Endothelial cell of umbilical vein (primary cell): ENCODE measurements at regions not wholly inside any gene's neighbourhood (a gene's known extent, or its start where the extent isn't known, plus 50 kb on each side); places are given as distances from the start of the nearest gene placed in this dataset.

Source experiments
- BruUV-seq: library from RNA; stranded (reverse); fragments of 400-500 nt; replicated peaks from 2 replicates; lab custom pipeline; 2021; lab: Mats Ljungman, UMichigan
- CTCF ChIA-PET: fragments of 300-600, 350-600 bp; sonication (Branson Sonifier 250); formaldehyde crosslinking; loops from one replicate; lab custom pipeline; 2021; ENCODE audit warnings: antibody characterized with exemption, inconsistent platforms; lab: Charles Lee
- POLR2A ChIA-PET: fragments of 300-600, 350-600 bp; sonication (Branson Sonifier 250); formaldehyde crosslinking; loops from one replicate; lab custom pipeline; 2021; ENCODE audit warnings: antibody characterized with exemption, inconsistent platforms; lab: Charles Lee
- DNase-seq: peaks from one replicate; pipeline ENCODE4 v3.0.0-alpha.2; 2011; ENCODE audit warnings: low read depth, low spot score
- FAIRE-seq: peaks from 2 replicates; lab custom pipeline; 2011; peaks lifted over from hg19 to GRCh38; lab: Jason Lieb, UNC
- H2AFZ ChIP-seq: 2 replicates; pipeline ENCODE4 v1.6.0; 2012; ENCODE audit warnings: low read depth, low read length, control low read depth, inconsistent platforms
- H3K27ac ChIP-seq: 2 replicates; pipeline ENCODE4 v1.5.1; 2011; ENCODE audit warnings: low read depth, mild to moderate bottlenecking, control low read depth, low read length, moderate library complexity; ENCODE audit not compliant: insufficient read depth
- H3K27me3 ChIP-seq, 2 experiments: 2 replicates each; pipeline versions ENCODE4 v1.6.0 to v1.6.1; 2011; ENCODE audit warnings: low read length in 2 of 2, mixed read lengths in 1 of 2; ENCODE audit not compliant: control insufficient read depth in 2 of 2, insufficient read depth in 2 of 2
- H3K36me3 ChIP-seq, 2 experiments: 2 replicates in 1 of 2; 3 replicates in 1 of 2; pipeline ENCODE4 v1.5.1; 2011; ENCODE audit warnings: low read length in 2 of 2, mild to moderate bottlenecking in 1 of 2, moderate library complexity in 1 of 2; ENCODE audit not compliant: control insufficient read depth in 2 of 2, insufficient read depth in 2 of 2; ENCODE audit errors: extremely low read depth in 1 of 2
- H3K4me1 ChIP-seq: 3 replicates; pipeline ENCODE4 v1.5.1; 2011; ENCODE audit warnings: mild to moderate bottlenecking, low read length; ENCODE audit not compliant: control insufficient read depth, insufficient read depth; ENCODE audit errors: extremely low read depth
- H3K4me2 ChIP-seq: 2 replicates; pipeline ENCODE4 v1.6.1; 2011; ENCODE audit warnings: low read length, control low read depth, mixed read lengths; ENCODE audit not compliant: insufficient read depth
- H3K4me3 ChIP-seq, 3 experiments: fragments of 200-600 bp in 1 of 3; sonication (generic), shearing (Covaris generic) in 1 of 3; replicated peaks in 1 of 3; 2 replicates each; pipeline ENCODE4 v1.5.1; 2011 to 2016; ENCODE audit warnings: control low read depth in 3 of 3, low read length in 3 of 3, mild to moderate bottlenecking in 2 of 3, inconsistent platforms in 1 of 3, low read depth in 1 of 3, moderate library complexity in 1 of 3; ENCODE audit not compliant: insufficient read depth in 1 of 3
- H3K79me2 ChIP-seq: 2 replicates; pipeline ENCODE4 v1.6.0; 2012; ENCODE audit warnings: low read length, inconsistent platforms; ENCODE audit not compliant: control insufficient read depth, insufficient read depth
- H3K9ac ChIP-seq: replicated peaks from 2 replicates; pipeline ENCODE3; 2011; ENCODE audit warnings: low read length, control low read depth; ENCODE audit not compliant: insufficient read depth; ENCODE audit errors: extremely low read depth
- H3K9me1 ChIP-seq: replicated peaks from 3 replicates; pipeline ENCODE4 v1.6.0; 2011; ENCODE audit warnings: mild to moderate bottlenecking, low read length; ENCODE audit not compliant: control insufficient read depth, insufficient read depth; ENCODE audit errors: extremely low read depth
- H3K9me3 ChIP-seq: replicated peaks from 2 replicates; pipeline ENCODE4 v1.5.1; 2012; ENCODE audit warnings: low read length, inconsistent platforms; ENCODE audit not compliant: control insufficient read depth, insufficient read depth
- H4K20me1 ChIP-seq: replicated peaks from 2 replicates; pipeline ENCODE3; 2011; ENCODE audit warnings: mild to moderate bottlenecking, low read length; ENCODE audit not compliant: control insufficient read depth, insufficient read depth; ENCODE audit errors: extremely low read depth
- CTCF ChIP-seq, 2 donors: IDR thresholded peaks; 1 replicate in 1 of 2; 2 replicates in 1 of 2; pipeline ENCODE4 v1.5.1; 2011; ENCODE audit warnings: low read length in 2 of 2, mild to moderate bottlenecking in 2 of 2, moderate library complexity in 2 of 2, control low read depth in 1 of 2, inconsistent platforms in 1 of 2, low read depth in 1 of 2; ENCODE audit not compliant: insufficient read depth in 1 of 2; ENCODE audit errors: extremely low read depth in 1 of 2
- EZH2 ChIP-seq: IDR thresholded peaks from 2 replicates; pipeline ENCODE4 v1.6.1; 2012; ENCODE audit warnings: borderline replicate concordance, low read depth, mild to moderate bottlenecking, moderate library complexity, low read length, inconsistent platforms; ENCODE audit not compliant: severe bottlenecking
- FOS ChIP-seq: IDR thresholded peaks from 2 replicates; pipeline ENCODE4 v1.6.1; 2011; ENCODE audit warnings: mild to moderate bottlenecking, low read length, moderate library complexity, borderline replicate concordance; ENCODE audit not compliant: insufficient read depth
- GATA2 ChIP-seq: IDR thresholded peaks from 2 replicates; pipeline ENCODE4 v1.7.0; 2011; ENCODE audit warnings: low read depth, mild to moderate bottlenecking, moderate library complexity, mixed read lengths, low read length; ENCODE audit not compliant: insufficient read length, insufficient read depth
- JUN ChIP-seq: IDR thresholded peaks from 2 replicates; pipeline ENCODE4 v1.6.1; 2011; ENCODE audit warnings: borderline replicate concordance, low read depth; ENCODE audit not compliant: insufficient read length, insufficient read depth
- MYC ChIP-seq: IDR thresholded peaks from one replicate; pipeline ENCODE4 v1.6.1; 2011; ENCODE audit warnings: mild to moderate bottlenecking, low read depth, low read length
- POLR2A ChIP-seq: IDR thresholded peaks from 2 replicates; pipeline ENCODE4 v1.6.1; 2012; ENCODE audit warnings: low read depth, mild to moderate bottlenecking, control low read depth, low read length
- POLR2AphosphoS5 ChIP-seq: IDR thresholded peaks from 2 replicates; pipeline ENCODE4 v1.6.1; 2012; ENCODE audit warnings: low read depth, mild to moderate bottlenecking, control low read depth, low read length, moderate library complexity; ENCODE audit not compliant: insufficient read depth
- dilution Hi-C: fragments of 300-500 bp; cut with MboI; formaldehyde crosslinking; loops from one replicate; pipeline ENCODE4 v1.15.0; 2019; ENCODE audit warnings: low sequenced_read_pairs; ENCODE audit not compliant: extremely low pct_ligation_motif_present
- intact Hi-C: fragments of 100-400 bp; cut with micrococcal nuclease; formaldehyde crosslinking; loops from one replicate; pipeline ENCODE4 v1.10.0; 2022
- TF ChIP-seq, protein P1 (sequence below): IDR thresholded peaks from 2 replicates; pipeline ENCODE4 v1.6.1; 2011; ENCODE audit not compliant: insufficient read depth, insufficient read length

GRCh38 chr9:6089300-6089699, 73.9 kb upstream of the RANBP6 start:
- no peaks in the 10 kb centered on the region for H3K9me1 ChIP-seq
- no peaks in the 10 kb centered on the region for H4K20me1 ChIP-seq
- BruUV-seq = no TSS peak
- no peaks in the 10 kb centered on the region for H3K4me1 ChIP-seq
- CTCF ChIA-PET = interaction anchor here (1.3 kb wide), 1 partner anchor 35 kb away, joined by 3 read pairs; no protein-coding TSS in a partner anchor
- no peaks in the 10 kb centered on the region for H3K9me3 ChIP-seq
- POLR2A ChIA-PET = no interaction called here
- FAIRE-seq (no peak), DNase-seq (no peak)
- intact Hi-C loops (no loop called here), dilution Hi-C loops (no loop called here)
- H2AFZ ChIP-seq = no peak overlapping the region
- no peaks in the 10 kb centered on the region for H3K36me3 ChIP-seq
- no peak overlapping the region for H3K27ac ChIP-seq
- H3K4me2 ChIP-seq = no peak overlapping the region
- no peak overlapping the region for H3K4me3 ChIP-seq
- H3K9ac ChIP-seq = no peak overlapping the region
- H3K27me3 ChIP-seq = no peaks in the 10 kb centered on the region
- no peaks in the 10 kb centered on the region for H3K79me2 ChIP-seq
- no peak for TF ChIP-seq POLR2AphosphoS5
- TF ChIP-seq POLR2A = no peak
- no peak for TF ChIP-seq CTCF (IDR thresholded peaks at IDR 0.05; ENCODE audit: extremely low read depth in 1 of 2, insufficient read depth in 1 of 2, low read depth in 1 of 2, low read length in 2 of 2)

DNA sequence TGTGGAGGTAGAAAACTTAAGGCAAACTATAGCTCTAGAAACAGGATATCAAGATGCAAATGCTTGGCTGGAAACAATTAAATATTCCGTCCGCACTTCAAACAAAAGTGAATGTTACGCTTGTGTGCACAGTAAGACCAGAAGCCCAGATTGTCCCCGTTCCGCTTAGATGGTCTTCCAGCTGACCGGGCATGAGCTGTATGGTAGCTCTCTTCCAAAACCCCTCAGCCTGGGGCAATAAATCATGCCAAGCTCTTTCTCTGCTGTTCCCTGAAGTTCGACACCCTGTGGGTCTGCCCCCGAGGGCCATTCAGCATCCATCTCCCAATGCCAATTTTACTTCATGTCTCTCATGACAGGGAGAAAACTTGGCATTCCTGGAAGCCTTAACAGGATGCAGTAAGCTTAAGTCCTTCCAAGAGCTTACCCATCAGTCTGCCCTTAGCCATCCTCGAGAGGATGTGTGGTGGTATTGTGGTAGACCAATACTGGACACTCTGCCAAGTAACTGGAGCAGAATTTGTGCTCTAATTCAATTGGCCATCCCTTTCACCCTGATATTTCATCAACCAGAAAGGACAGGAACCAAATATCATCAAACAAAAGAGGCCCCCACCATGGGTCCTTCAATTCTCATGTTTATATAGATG, 70.7 kb upstream of the RANBP6 start:
- no TSS peak for BruUV-seq
- no peak for TF ChIP-seq GATA2
- no peak for TF ChIP-seq EZH2
- TF ChIP-seq CTCF (IDR thresholded peaks at IDR 0.05; ENCODE audit: extremely low read depth in 1 of 2, insufficient read depth in 1 of 2, low read depth in 1 of 2, low read length in 2 of 2) = no peak
- TF ChIP-seq, protein P1, sequence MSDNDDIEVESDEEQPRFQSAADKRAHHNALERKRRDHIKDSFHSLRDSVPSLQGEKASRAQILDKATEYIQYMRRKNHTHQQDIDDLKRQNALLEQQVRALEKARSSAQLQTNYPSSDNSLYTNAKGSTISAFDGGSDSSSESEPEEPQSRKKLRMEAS = no peak
- TF ChIP-seq JUN = no peak
- TF ChIP-seq MYC = no peak
- TF ChIP-seq FOS = no peak
- no peak for TF ChIP-seq POLR2A
- TF ChIP-seq POLR2AphosphoS5 = no peak
- H3K27ac ChIP-seq = no peak overlapping the region
- no peaks in the 10 kb centered on the region for H3K27me3 ChIP-seq
- H3K4me3 ChIP-seq = no peak overlapping the region
- no peak overlapping the region for H2AFZ ChIP-seq
- H3K36me3 ChIP-seq = no peaks in the 10 kb centered on the region
- DNase-seq (no peak), FAIRE-seq (no peak)
- no peaks in the 10 kb centered on the region for H4K20me1 ChIP-seq
- no peak overlapping the region for H3K4me2 ChIP-seq
- no peaks in the 10 kb centered on the region for H3K9me1 ChIP-seq
- intact Hi-C loops (no loop called here), dilution Hi-C loops (no loop called here)
- ChIA-PET CTCF (interaction anchor here (1.2 kb wide), 1 partner anchor 32 kb away, joined by 4 read pairs; no protein-coding TSS in a partner anchor), POLR2A (no interaction called here)
- H3K9me3 ChIP-seq = no peaks in the 10 kb centered on the region
- H3K9ac ChIP-seq = no peak overlapping the region
- no peaks in the 10 kb centered on the region for H3K4me1 ChIP-seq
- no peaks in the 10 kb centered on the region for H3K79me2 ChIP-seq
